ENCODE measurements at regions not wholly inside any gene's neighbourhood (a gene's known extent, or its start where the extent isn't known, plus 50 kb on each side); places are given as distances from the start of the nearest gene placed in this dataset.

GRCh38 chr4:3822230-3822947, 56.2 kb downstream of the ADRA2C start:
- Histone ChIP-seq H3K4me1 (no peaks in the 10 kb centered on the region), H3K36me3 (no peaks in the 10 kb centered on the region), H3K27ac (no peak overlapping the region), H3K4me3 (no peak overlapping the region), H3K9ac (ENCODE audit: low read depth in 2 of 2, low read length in 2 of 2) (no peak overlapping the region), H3K9me3 (no peaks in the 10 kb centered on the region), H3K27me3 (no peaks in the 10 kb centered on the region)
- no peak for TF ChIP-seq CTCF (IDR thresholded peaks at IDR 0.05)
- peak; percentile 47 for DNase-seq
- intact Hi-C loops (cut with DNase I): no loop called here

- Histone ChIP-seq H3K27ac (no peak overlapping the region), H3K9ac (ENCODE audit: low read depth in 2 of 2, low read length in 2 of 2) (no peak overlapping the region), H3K9me3 (no peaks in the 10 kb centered on the region), H3K36me3 (no peaks in the 10 kb centered on the region), H3K27me3 (no peaks in the 10 kb centered on the region), H3K4me1 (peaks cover 4% of the 10 kb centered on the region), H3K4me3 (no peak overlapping the region)
- no peak for TF ChIP-seq CTCF (IDR thresholded peaks at IDR 0.05)
- no peak for DNase-seq
- intact Hi-C loops (cut with DNase I): no loop called here
These were observed 57.5 kb downstream of the ADRA2C start for GRCh38 chr4:3823496-3824341.

- Histone ChIP-seq H3K9me3 (no peaks in the 10 kb centered on the region), H3K36me3 (no peaks in the 10 kb centered on the region), H3K27ac (no peak overlapping the region), H3K9ac (ENCODE audit: low read depth in 2 of 2, low read length in 2 of 2) (no peak overlapping the region), H3K27me3 (no peaks in the 10 kb centered on the region), H3K4me1 (peaks cover 4% of the 10 kb centered on the region), H3K4me3 (no peak overlapping the region)
- no peak for DNase-seq
- intact Hi-C loops (cut with DNase I): no loop called here
- no peak for TF ChIP-seq CTCF (IDR thresholded peaks at IDR 0.05)
These were observed 58.5 kb downstream of the ADRA2C start for GRCh38 chr4:3824521-3825270.

GRCh38 chr4:3825530-3825929, 59.3 kb downstream of the ADRA2C start:
- H3K4me3 ChIP-seq: no peak overlapping the region
- no peak overlapping the region for H3K9ac ChIP-seq (ENCODE audit: low read depth in 2 of 2, low read length in 2 of 2)
- no peak for DNase-seq
- no peaks in the 10 kb centered on the region for H3K36me3 ChIP-seq
- H3K27ac ChIP-seq: no peak overlapping the region
- H3K4me1 ChIP-seq: peaks cover 4% of the 10 kb centered on the region
- no peaks in the 10 kb centered on the region for H3K9me3 ChIP-seq
- no peaks in the 10 kb centered on the region for H3K27me3 ChIP-seq
- intact Hi-C loops (cut with DNase I): no loop called here
- no peak for TF ChIP-seq CTCF (IDR thresholded peaks at IDR 0.05)

All from colonic mucosa (tissue), 4 donors.